A549 (cell line): ENCODE measurements at regions not wholly inside any gene's neighbourhood (a gene's known extent, or its start where the extent isn't known, plus 50 kb on each side); places are given as distances from the start of the nearest gene placed in this dataset.
A peak's percentile ranks its signal among the peaks of the same experiment; 100 is the strongest.

Experiments used
- ATAC-seq, 2 experiments: fragments of 200-7000 bp in 1 of 2; fragments of >200 bp in 1 of 2; cut with Nextera tagmentation in 1 of 2; cut with Tn5 transposase in 1 of 2; 3 replicates each; pipeline versions ENCODE4 v1.8.0 to v1.9.1; 2018 to 2020; ENCODE audit warnings: mild to moderate bottlenecking in 1 of 2, moderate library complexity in 1 of 2
- CTCF ChIA-PET: fragments of 300-600 bp; sonication (Branson Sonifier 250); formaldehyde crosslinking; extraction: SDS; loops from one replicate; lab custom pipeline; 2021; ENCODE audit warnings: antibody characterized with exemption, inconsistent platforms; lab: Yijun Ruan, JAX
- POLR2A ChIA-PET: fragments of 350-600 bp; formaldehyde crosslinking; extraction: SDS; loops from one replicate; lab custom pipeline; 2021; ENCODE audit warnings: antibody characterized with exemption, inconsistent platforms; lab: Yijun Ruan, JAX
- DNase-seq, 2 experiments: peaks; one replicate each; pipeline versions ENCODE4 v3.0.0 to v3.0.0-alpha.2; 2011 to 2016; ENCODE audit warnings: low read depth in 1 of 2, low spot score in 1 of 2
- FAIRE-seq: peaks from 2 replicates; lab custom pipeline; 2011; peaks lifted over from hg19 to GRCh38; lab: Jason Lieb, UNC
- H3K27ac ChIP-seq, 2 experiments: fragments of >200 bp; sonication (Bioruptor Twin); formaldehyde crosslinking; 3 replicates each; pipeline ENCODE4 v1.5.1; 2016 to 2017
- H3K4me1 ChIP-seq: fragments of >200 bp; sonication (Bioruptor Twin); formaldehyde crosslinking; 3 replicates; pipeline ENCODE4 v1.6.1; 2016
- H3K4me2 ChIP-seq: fragments of >200 bp; sonication (Bioruptor Twin); formaldehyde crosslinking; 3 replicates; pipeline ENCODE4 v1.6.1; 2016
- H3K4me3 ChIP-seq: fragments of >200 bp; sonication (Bioruptor Twin); formaldehyde crosslinking; 3 replicates; pipeline ENCODE4 v1.5.1; 2016
- H3K9me3 ChIP-seq: fragments of >200 bp; sonication (Bioruptor Twin); formaldehyde crosslinking; 3 replicates; pipeline ENCODE4 v1.6.1; 2016
- BHLHE40 ChIP-seq: IDR thresholded peaks from 2 replicates; pipeline ENCODE4 v1.6.1; 2012; ENCODE audit warnings: low read depth, low read length, inconsistent platforms
- EHF ChIP-seq: fragments of 250-450 bp; sonication (Bioruptor Pico); IDR thresholded peaks from 2 replicates; pipeline ENCODE4 v1.5.0; 2020; ENCODE audit warnings: mild to moderate bottlenecking
- EHMT2 ChIP-seq: fragments of 200-600 bp; sonication (generic); IDR thresholded peaks from 2 replicates; pipeline ENCODE4 v1.6.1; 2016; ENCODE audit warnings: antibody characterized with exemption, low read depth, mild to moderate bottlenecking, moderate library complexity
- ELK1 ChIP-seq: fragments of 150-350 bp; IDR thresholded peaks from 2 replicates; pipeline ENCODE4 v1.6.1; 2014; ENCODE audit warnings: low read depth, mild to moderate bottlenecking, low read length
- FOSB ChIP-seq: fragments of 250-450 bp; sonication (Bioruptor Pico); IDR thresholded peaks from 2 replicates; pipeline ENCODE4 v1.5.0; 2020; ENCODE audit warnings: mild to moderate bottlenecking, moderate library complexity
- FOSL2 ChIP-seq, 2 experiments: fragments of 450-650 bp in 1 of 2; fragments of >200 bp in 1 of 2; sonication (Bioruptor Twin) in 1 of 2; formaldehyde crosslinking; IDR thresholded peaks; 2 replicates each; pipeline versions ENCODE4 v1.5.0 to v1.6.1; 2016 to 2020; ENCODE audit warnings: mild to moderate bottlenecking in 1 of 2, moderate library complexity in 1 of 2
- HDAC2 ChIP-seq: fragments of 200-600 bp; sonication (generic); IDR thresholded peaks from 2 replicates; pipeline ENCODE4 v1.6.1; 2016
- KDM1A ChIP-seq: fragments of 200-600 bp; sonication (generic); IDR thresholded peaks from 2 replicates; pipeline ENCODE4 v1.6.1; 2016; ENCODE audit warnings: low read depth, mild to moderate bottlenecking
- MAFK ChIP-seq: fragments of 450-650 bp; IDR thresholded peaks from 2 replicates; pipeline ENCODE4 v1.6.1; 2014; ENCODE audit not compliant: partially characterized antibody
- MAZ ChIP-seq: fragments of 150-350 bp; IDR thresholded peaks from 2 replicates; pipeline ENCODE4 v1.6.1; 2014; ENCODE audit warnings: antibody characterized with exemption, low read depth, low read length, borderline replicate concordance
- MYC ChIP-seq: IDR thresholded peaks from 2 replicates; pipeline ENCODE4 v1.6.1; 2012; ENCODE audit warnings: mild to moderate bottlenecking, inconsistent platforms, low read length, improper control_type of control experiment, borderline replicate concordance
- NFE2L2 ChIP-seq: fragments of 150-350 bp; conservative IDR thresholded peaks from 2 replicates; pipeline ENCODE4 v1.6.1; 2014; ENCODE audit warnings: low read length
- NPAS2 ChIP-seq: fragments of 250-450 bp; sonication (Bioruptor Pico); IDR thresholded peaks from 2 replicates; pipeline ENCODE4 v1.8.0; 2022; ENCODE audit warnings: mild to moderate bottlenecking, moderate library complexity, borderline replicate concordance
- NR3C1 ChIP-seq: fragments of >200 bp; sonication (Bioruptor Twin); formaldehyde crosslinking; IDR thresholded peaks from 3 replicates; pipeline ENCODE4 v1.6.1; 2017
- PBX3 ChIP-seq: IDR thresholded peaks from 2 replicates; pipeline ENCODE4 v1.6.1; 2012
- PHF8 ChIP-seq: fragments of 200-600 bp; sonication (generic); IDR thresholded peaks from 2 replicates; pipeline ENCODE4 v1.6.1; 2016; ENCODE audit warnings: low read depth, mild to moderate bottlenecking, antibody characterized with exemption, moderate library complexity, borderline replicate concordance
- POLR2A ChIP-seq: IDR thresholded peaks from 2 replicates; pipeline ENCODE4 v1.6.1; 2012; ENCODE audit warnings: mild to moderate bottlenecking, low read length
- POLR2AphosphoS2 ChIP-seq: conservative IDR thresholded peaks from 2 replicates; pipeline ENCODE4 v1.6.1; 2012; ENCODE audit warnings: low read length, improper control_type of control experiment, inconsistent platforms
- RFX5 ChIP-seq: fragments of 450-650 bp; IDR thresholded peaks from 2 replicates; pipeline ENCODE4 v1.7.1; 2014; ENCODE audit warnings: antibody characterized with exemption, mild to moderate bottlenecking, moderate library complexity
- SMC3 ChIP-seq: fragments of >200 bp; sonication (Bioruptor Twin); formaldehyde crosslinking; IDR thresholded peaks from 3 replicates; pipeline ENCODE4 v1.6.1; 2018; ENCODE audit warnings: inconsistent platforms
- TP53 ChIP-seq: fragments of 250-450 bp; sonication (Bioruptor Pico); IDR thresholded peaks from 2 replicates; pipeline ENCODE4 v1.5.0; 2021; ENCODE audit warnings: mild to moderate bottlenecking, moderate library complexity
- ZFP36 ChIP-seq: fragments of 450-650 bp; IDR thresholded peaks from 2 replicates; pipeline ENCODE4 v1.6.1; 2014; ENCODE audit warnings: borderline replicate concordance; ENCODE audit not compliant: partially characterized antibody
- ZSCAN20 ChIP-seq: fragments of 250-450 bp; sonication (Bioruptor Pico); IDR thresholded peaks from 2 replicates; pipeline ENCODE4 v1.8.0; 2022; ENCODE audit warnings: mild to moderate bottlenecking, moderate library complexity
- WGBS: methylation state at CpG from one replicate; pipeline ENCODE4 v1.1.6; 2017; ENCODE audit errors: missing lambda C conversion rate; 5-methylcytosine and 5-hydroxymethylcytosine counted together
- TF ChIP-seq, protein P1 (sequence below): fragments of >200 bp; sonication (Bioruptor Twin); formaldehyde crosslinking; IDR thresholded peaks from 3 replicates; pipeline ENCODE4 v1.6.1; 2016
- TF ChIP-seq, protein P2 (sequence below): fragments of 250-450 bp; sonication (Bioruptor Pico); IDR thresholded peaks from 2 replicates; pipeline ENCODE4 v1.5.0; 2021; ENCODE audit warnings: mild to moderate bottlenecking, moderate library complexity, borderline replicate concordance

DNA sequence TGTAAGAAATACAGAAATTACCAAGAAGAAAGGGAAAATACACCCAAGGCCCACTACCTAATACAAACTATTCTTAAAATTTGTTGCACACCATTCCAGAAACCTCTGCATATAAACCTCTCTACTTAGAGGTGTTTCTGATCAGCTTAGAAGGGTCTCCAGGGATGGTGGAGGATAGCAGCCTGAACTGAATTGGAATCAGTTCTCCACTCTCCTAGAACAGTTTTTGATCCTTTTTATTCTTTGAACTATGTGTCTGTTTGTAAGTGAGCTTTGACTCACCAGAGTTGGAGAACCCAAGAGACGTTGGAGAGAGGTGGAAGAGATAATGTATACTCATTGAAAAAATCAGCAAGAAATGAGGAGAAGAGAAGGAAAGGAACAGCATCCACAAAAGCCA lies 96.6 kb upstream of the OTUD4 start:
- ChIA-PET CTCF (no interaction called here), POLR2A (no interaction called here)
- Histone ChIP-seq H3K27ac (no peak overlapping the region), H3K4me3 (no peak overlapping the region), H3K9me3 (no peaks in the 10 kb centered on the region), H3K4me1 (no peaks in the 10 kb centered on the region), H3K4me2 (no peak overlapping the region)
- 11% methylated on average over 1 of the region's 1 CpG for WGBS
- ATAC-seq = no peak
- no peak for FAIRE-seq
- DNase-seq = no peak
- TF ChIP-seq PBX3 (no peak), HDAC2 (no peak), POLR2AphosphoS2 (no peak), FOSB (CRISPR knock-in tag) (no peak)
- TF ChIP-seq, all 56 proteins: peak for 0

DNA sequence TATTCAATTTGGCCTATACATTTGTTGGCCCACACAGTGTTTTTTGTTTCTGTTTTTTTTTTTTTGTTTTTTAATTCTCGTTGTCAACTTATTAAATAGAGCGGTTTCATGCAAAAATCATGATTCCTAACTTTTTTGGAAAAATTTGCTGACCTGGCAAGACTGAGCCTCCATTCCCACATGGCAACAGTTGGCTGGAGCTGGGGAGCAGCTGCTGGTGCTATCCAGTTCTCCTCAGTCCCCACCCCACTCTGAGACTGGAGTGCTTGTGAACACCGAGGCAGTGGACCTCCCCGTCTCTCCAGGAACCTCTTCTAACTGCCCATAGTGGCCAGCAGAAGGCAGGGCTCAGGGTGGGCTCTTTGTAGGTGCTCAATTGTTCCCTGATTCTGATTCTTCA lies 95.7 kb upstream of the OTUD4 start:
- H3K4me1 ChIP-seq = no peaks in the 10 kb centered on the region
- TF ChIP-seq SMC3 (no peak), MAFK (peak; percentile 80), POLR2A (no peak), NPAS2 (CRISPR knock-in tag) (no peak)
- H3K4me2 ChIP-seq = no peak overlapping the region
- DNase-seq = no peak
- ChIA-PET POLR2A (no interaction called here), CTCF (no interaction called here)
- FAIRE-seq = no peak
- H3K4me3 ChIP-seq = no peak overlapping the region
- H3K27ac ChIP-seq = no peak overlapping the region
- 44% methylated on average over 4 of the region's 4 CpGs for WGBS
- ATAC-seq = no peak
- no peaks in the 10 kb centered on the region for H3K9me3 ChIP-seq

DNA sequence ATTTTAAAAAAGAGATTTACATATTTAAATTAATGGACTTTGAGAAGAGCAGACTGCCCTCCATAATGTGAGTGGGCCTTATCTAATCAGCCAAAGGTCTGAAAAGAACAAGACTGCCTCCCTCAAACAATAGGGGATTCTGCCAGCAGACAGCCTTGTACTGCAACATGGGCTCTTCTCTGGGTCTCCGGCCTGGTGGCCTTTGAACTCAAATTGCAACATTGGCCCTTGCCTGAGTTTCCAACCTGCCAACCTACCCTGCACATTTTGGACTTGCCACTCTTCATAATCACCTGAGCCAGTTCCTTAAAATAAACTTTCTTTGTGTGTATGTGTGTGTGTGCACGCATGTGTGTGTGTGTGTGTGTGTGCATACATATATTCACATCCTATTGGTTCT lies 90.8 kb upstream of the OTUD4 start:
- H3K4me1 ChIP-seq = no peaks in the 10 kb centered on the region
- FAIRE-seq (no peak), ATAC-seq (no peak), DNase-seq (no peak)
- CTCF ChIA-PET = no interaction called here
- no peak overlapping the region for H3K4me3 ChIP-seq
- POLR2A ChIA-PET = no interaction called here
- 68% methylated on average over 2 of the region's 2 CpGs for WGBS
- no peak overlapping the region for H3K4me2 ChIP-seq
- H3K9me3 ChIP-seq = no peaks in the 10 kb centered on the region
- no peak overlapping the region for H3K27ac ChIP-seq
- TF ChIP-seq NFE2L2 (no peak), ZFP36 (no peak), FOSL2 (IDR thresholded peaks at IDR 0.05) (no peak), FOSL2 (CRISPR knock-in tag; IDR thresholded peaks at IDR 0.05) (no peak), POLR2A (no peak), KDM1A (no peak), BHLHE40 (no peak), NR3C1 (no peak), MAZ (no peak), EHF (CRISPR knock-in tag) (no peak), TP53 (CRISPR knock-in tag) (no peak), ELK1 (no peak), ZSCAN20 (CRISPR knock-in tag) (no peak), PHF8 (no peak), MYC (no peak), EHMT2 (no peak), RFX5 (no peak)
- TF ChIP-seq, protein P1, sequence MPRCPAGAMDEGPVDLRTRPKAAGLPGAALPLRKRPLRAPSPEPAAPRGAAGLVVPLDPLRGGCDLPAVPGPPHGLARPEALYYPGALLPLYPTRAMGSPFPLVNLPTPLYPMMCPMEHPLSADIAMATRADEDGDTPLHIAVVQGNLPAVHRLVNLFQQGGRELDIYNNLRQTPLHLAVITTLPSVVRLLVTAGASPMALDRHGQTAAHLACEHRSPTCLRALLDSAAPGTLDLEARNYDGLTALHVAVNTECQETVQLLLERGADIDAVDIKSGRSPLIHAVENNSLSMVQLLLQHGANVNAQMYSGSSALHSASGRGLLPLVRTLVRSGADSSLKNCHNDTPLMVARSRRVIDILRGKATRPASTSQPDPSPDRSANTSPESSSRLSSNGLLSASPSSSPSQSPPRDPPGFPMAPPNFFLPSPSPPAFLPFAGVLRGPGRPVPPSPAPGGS = no peak
- TF ChIP-seq, protein P2, sequence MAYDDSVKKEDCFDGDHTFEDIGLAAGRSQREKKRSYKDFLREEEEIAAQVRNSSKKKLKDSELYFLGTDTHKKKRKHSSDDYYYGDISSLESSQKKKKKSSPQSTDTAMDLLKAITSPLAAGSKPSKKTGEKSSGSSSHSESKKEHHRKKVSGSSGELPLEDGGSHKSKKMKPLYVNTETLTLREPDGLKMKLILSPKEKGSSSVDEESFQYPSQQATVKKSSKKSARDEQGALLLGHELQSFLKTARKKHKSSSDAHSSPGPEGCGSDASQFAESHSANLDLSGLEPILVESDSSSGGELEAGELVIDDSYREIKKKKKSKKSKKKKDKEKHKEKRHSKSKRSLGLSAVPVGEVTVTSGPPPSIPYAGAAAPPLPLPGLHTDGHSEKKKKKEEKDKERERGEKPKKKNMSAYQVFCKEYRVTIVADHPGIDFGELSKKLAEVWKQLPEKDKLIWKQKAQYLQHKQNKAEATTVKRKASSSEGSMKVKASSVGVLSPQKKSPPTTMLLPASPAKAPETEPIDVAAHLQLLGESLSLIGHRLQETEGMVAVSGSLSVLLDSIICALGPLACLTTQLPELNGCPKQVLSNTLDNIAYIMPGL (CRISPR knock-in tag) = no peak
